Naive B cell (primary cell): ENCODE measurements at regions not wholly inside any gene's neighbourhood (a gene's known extent, or its start where the extent isn't known, plus 50 kb on each side); places are given as distances from the start of the nearest gene placed in this dataset.

Source experiments
- ATAC-seq, 2 donors: fragments of 150-1000 bp; cut with Tn5 transposase; 2 replicates each; pipeline ENCODE4 v1.10.0; 2021; ENCODE audit warnings: low read depth in 2 of 2, mild to moderate bottlenecking in 2 of 2, moderate library complexity in 2 of 2
- DNase-seq: peaks from one replicate; pipeline ENCODE4 v3.0.0; 2022
- H3K27ac Mint-ChIP-seq, 6 donors: one replicate each; pipeline ENCODE4 v1.8.0; 2020 to 2022; ENCODE audit warnings: mild to moderate bottlenecking in 6 of 6, mixed read lengths in 6 of 6, moderate library complexity in 5 of 6, inconsistent platforms in 2 of 6
- H3K27me3 Mint-ChIP-seq, 3 donors: one replicate each; pipeline ENCODE4 v1.8.0; 2021 to 2022; ENCODE audit warnings: mixed read lengths in 3 of 3, mild to moderate bottlenecking in 1 of 3
- H3K36me3 Mint-ChIP-seq, 2 donors: one replicate each; pipeline ENCODE4 v1.8.0; 2020 to 2022; ENCODE audit warnings: mixed read lengths in 2 of 2, inconsistent platforms in 1 of 2, mild to moderate bottlenecking in 1 of 2
- H3K4me1 Mint-ChIP-seq, 3 donors: one replicate each; pipeline ENCODE4 v1.8.0; 2020 to 2022; ENCODE audit warnings: mixed read lengths in 3 of 3, inconsistent platforms in 1 of 3, mild to moderate bottlenecking in 1 of 3, moderate library complexity in 1 of 3
- H3K4me3 Mint-ChIP-seq, 8 donors: one replicate each; pipeline ENCODE4 v1.8.0; 2020 to 2022; ENCODE audit warnings: mild to moderate bottlenecking in 8 of 8, mixed read lengths in 8 of 8, moderate library complexity in 8 of 8, inconsistent platforms in 2 of 8
- H3K9me3 Mint-ChIP-seq, 7 donors: one replicate each; pipeline ENCODE4 v1.8.0; 2020 to 2022; ENCODE audit warnings: mixed read lengths in 7 of 7, mild to moderate bottlenecking in 5 of 7, inconsistent platforms in 2 of 7, moderate library complexity in 1 of 7

GRCh38 chr5:29337030-29337429, 1856.5 kb upstream of the CDH6 start:
- H3K27ac Mint-ChIP-seq: no peak overlapping the region
- no peak for ATAC-seq
- no peak for DNase-seq
- H3K27me3 Mint-ChIP-seq: no peaks in the 10 kb centered on the region
- no peaks in the 10 kb centered on the region for H3K4me1 Mint-ChIP-seq
- no peak overlapping the region for H3K4me3 Mint-ChIP-seq
- peaks cover 0 to 17% (median 10%) of the 10 kb centered on the region in 7 donors for H3K9me3 Mint-ChIP-seq
- no peaks in the 10 kb centered on the region for H3K36me3 Mint-ChIP-seq

- Mint-ChIP-seq H3K4me3 (no peak overlapping the region), H3K4me1 (no peaks in the 10 kb centered on the region), H3K36me3 (no peaks in the 10 kb centered on the region), H3K9me3 (peaks cover 0 to 10% (median 0%) of the 10 kb centered on the region in 7 donors), H3K27ac (no peak overlapping the region), H3K27me3 (no peaks in the 10 kb centered on the region)
- DNase-seq (no peak), ATAC-seq (no peak)
Measured at GRCh38 chr5:29321591-29321990, 1871.9 kb upstream of the CDH6 start.

GRCh38 chr5:29309359-29309758, 1884.1 kb upstream of the CDH6 start:
- DNase-seq: no peak
- no peaks in the 10 kb centered on the region for H3K4me1 Mint-ChIP-seq
- no peak for ATAC-seq
- peaks cover 0 to 9% (median 5%) of the 10 kb centered on the region in 7 donors for H3K9me3 Mint-ChIP-seq
- H3K36me3 Mint-ChIP-seq: no peaks in the 10 kb centered on the region
- H3K27ac Mint-ChIP-seq: no peak overlapping the region
- H3K4me3 Mint-ChIP-seq: no peak overlapping the region
- H3K27me3 Mint-ChIP-seq: no peaks in the 10 kb centered on the region

GRCh38 chr5:29307478-29307877, 1886.0 kb upstream of the CDH6 start:
- H3K4me1 Mint-ChIP-seq: no peaks in the 10 kb centered on the region
- H3K27ac Mint-ChIP-seq: no peak overlapping the region
- peaks cover 0 to 9% (median 5%) of the 10 kb centered on the region in 7 donors for H3K9me3 Mint-ChIP-seq
- no peaks in the 10 kb centered on the region for H3K27me3 Mint-ChIP-seq
- ATAC-seq (no peak), DNase-seq (no peak)
- H3K4me3 Mint-ChIP-seq: no peak overlapping the region
- H3K36me3 Mint-ChIP-seq: no peaks in the 10 kb centered on the region

GRCh38 chr5:29304545-29304944, 1888.9 kb upstream of the CDH6 start:
- Mint-ChIP-seq H3K4me3 (no peak overlapping the region), H3K4me1 (no peaks in the 10 kb centered on the region), H3K36me3 (no peaks in the 10 kb centered on the region), H3K27ac (no peak overlapping the region), H3K9me3 (peaks cover 0 to 11% (median 5%) of the 10 kb centered on the region in 7 donors), H3K27me3 (no peaks in the 10 kb centered on the region)
- no peak for DNase-seq
- ATAC-seq: no peak

GRCh38 chr5:29296548-29296947, 1896.9 kb upstream of the CDH6 start:
- Mint-ChIP-seq H3K27me3 (no peaks in the 10 kb centered on the region), H3K27ac (no peak overlapping the region), H3K36me3 (no peaks in the 10 kb centered on the region), H3K4me3 (no peak overlapping the region), H3K9me3 (peaks cover 0 to 23% (median 4%) of the 10 kb centered on the region in 7 donors), H3K4me1 (no peaks in the 10 kb centered on the region)
- no peak for DNase-seq
- no peak for ATAC-seq

GRCh38 chr5:29277642-29278041, 1915.8 kb upstream of the CDH6 start:
- no peak for ATAC-seq
- H3K27me3 Mint-ChIP-seq: no peaks in the 10 kb centered on the region
- peaks cover 2 to 24% (median 17%) of the 10 kb centered on the region in 7 donors for H3K9me3 Mint-ChIP-seq
- no peak overlapping the region for H3K4me3 Mint-ChIP-seq
- no peaks in the 10 kb centered on the region for H3K4me1 Mint-ChIP-seq
- H3K36me3 Mint-ChIP-seq: no peaks in the 10 kb centered on the region
- no peak for DNase-seq
- H3K27ac Mint-ChIP-seq: no peak overlapping the region

GRCh38 chr5:29276371-29276770, 1917.1 kb upstream of the CDH6 start:
- Mint-ChIP-seq H3K36me3 (no peaks in the 10 kb centered on the region), H3K27me3 (no peaks in the 10 kb centered on the region), H3K27ac (no peak overlapping the region), H3K9me3 (peaks cover 6 to 25% (median 17%) of the 10 kb centered on the region in 7 donors), H3K4me1 (no peaks in the 10 kb centered on the region), H3K4me3 (no peak overlapping the region)
- no peak for DNase-seq
- ATAC-seq: no peak

GRCh38 chr5:29263915-29264351, 1929.6 kb upstream of the CDH6 start:
- DNase-seq (no peak), ATAC-seq (no peak)
- Mint-ChIP-seq H3K9me3 (peaks cover 0 to 6% (median 5%) of the 10 kb centered on the region in 7 donors), H3K36me3 (no peaks in the 10 kb centered on the region), H3K27ac (no peak overlapping the region), H3K4me3 (no peak overlapping the region), H3K4me1 (no peaks in the 10 kb centered on the region), H3K27me3 (no peaks in the 10 kb centered on the region)

GRCh38 chr5:29262339-29263123, 1931.0 kb upstream of the CDH6 start:
- H3K36me3 Mint-ChIP-seq: no peaks in the 10 kb centered on the region
- no peak for DNase-seq
- H3K27me3 Mint-ChIP-seq: no peaks in the 10 kb centered on the region
- no peaks in the 10 kb centered on the region for H3K4me1 Mint-ChIP-seq
- peak overlapping the region in 1 of 6 donors; percentile 23 for H3K27ac Mint-ChIP-seq
- H3K9me3 Mint-ChIP-seq: peaks cover 0 to 9% (median 5%) of the 10 kb centered on the region in 7 donors
- H3K4me3 Mint-ChIP-seq: no peak overlapping the region
- no peak for ATAC-seq

- no peaks in the 10 kb centered on the region for H3K4me1 Mint-ChIP-seq
- no peak overlapping the region for H3K4me3 Mint-ChIP-seq
- no peaks in the 10 kb centered on the region for H3K27me3 Mint-ChIP-seq
- DNase-seq (no peak), ATAC-seq (no peak)
- H3K27ac Mint-ChIP-seq: no peak overlapping the region
- H3K9me3 Mint-ChIP-seq: peaks cover 0 to 7% (median 5%) of the 10 kb centered on the region in 7 donors
- no peaks in the 10 kb centered on the region for H3K36me3 Mint-ChIP-seq
Measured at GRCh38 chr5:29261213-29261612, 1932.3 kb upstream of the CDH6 start.

- Mint-ChIP-seq H3K27ac (no peak overlapping the region), H3K9me3 (peaks cover 0 to 5% (median 0%) of the 10 kb centered on the region in 7 donors), H3K4me1 (no peaks in the 10 kb centered on the region), H3K36me3 (no peaks in the 10 kb centered on the region), H3K27me3 (no peaks in the 10 kb centered on the region), H3K4me3 (no peak overlapping the region)
- no peak for ATAC-seq
- DNase-seq: no peak
Measured at GRCh38 chr5:29252390-29252789, 1941.1 kb upstream of the CDH6 start.

GRCh38 chr5:29247346-29248028, 1946.0 kb upstream of the CDH6 start:
- peaks cover 0 to 12% (median 2%) of the 10 kb centered on the region in 7 donors for H3K9me3 Mint-ChIP-seq
- no peaks in the 10 kb centered on the region for H3K27me3 Mint-ChIP-seq
- no peaks in the 10 kb centered on the region for H3K36me3 Mint-ChIP-seq
- H3K27ac Mint-ChIP-seq: no peak overlapping the region
- ATAC-seq: no peak
- no peaks in the 10 kb centered on the region for H3K4me1 Mint-ChIP-seq
- DNase-seq: no peak
- no peak overlapping the region for H3K4me3 Mint-ChIP-seq

- peaks cover 0 to 10% (median 3%) of the 10 kb centered on the region in 7 donors for H3K9me3 Mint-ChIP-seq
- DNase-seq (no peak), ATAC-seq (no peak)
- H3K27ac Mint-ChIP-seq: no peak overlapping the region
- no peaks in the 10 kb centered on the region for H3K4me1 Mint-ChIP-seq
- H3K36me3 Mint-ChIP-seq: no peaks in the 10 kb centered on the region
- no peak overlapping the region for H3K4me3 Mint-ChIP-seq
- no peaks in the 10 kb centered on the region for H3K27me3 Mint-ChIP-seq
Measured at GRCh38 chr5:29240379-29240778, 1953.1 kb upstream of the CDH6 start.
